ENCODE measurements at regions not wholly inside any gene's neighbourhood (a gene's known extent, or its start where the extent isn't known, plus 50 kb on each side); places are given as distances from the start of the nearest gene placed in this dataset.
"Not testable (repeated sequence)": the region's sequence is repeated elsewhere in the genome, so short reads cannot be mapped to it uniquely, and the experiment has no call there.

- FAIRE-seq (no peak), DNase-seq (ENCODE audit: insufficient read length, low spot score) (no peak)
- TF ChIP-seq POLR2A (IDR thresholded peaks at IDR 0.05; ENCODE audit: low read depth, low read length) = no peak
Observed at GRCh38 chr12:91732086-91732485, 413.6 kb downstream of the BTG1 start.

- DNase-seq (ENCODE audit: insufficient read length, low spot score) (no peak), FAIRE-seq (no peak)
- TF ChIP-seq POLR2A (IDR thresholded peaks at IDR 0.05; ENCODE audit: low read depth, low read length) = no peak
Observed at GRCh38 chr12:91729543-91729942, 416.1 kb downstream of the BTG1 start.

GRCh38 chr12:91723191-91723590 is 422.5 kb downstream of the BTG1 start:
- no peak for DNase-seq (ENCODE audit: insufficient read length, low spot score)
- TF ChIP-seq POLR2A (IDR thresholded peaks at IDR 0.05; ENCODE audit: low read depth, low read length) = no peak
- no peak for FAIRE-seq

GRCh38 chr12:91722072-91722471 is 423.6 kb downstream of the BTG1 start:
- FAIRE-seq (no peak), DNase-seq (ENCODE audit: insufficient read length, low spot score) (no peak)
- TF ChIP-seq POLR2A (IDR thresholded peaks at IDR 0.05; ENCODE audit: low read depth, low read length) = no peak

- DNase-seq (ENCODE audit: insufficient read length, low spot score) (no peak), FAIRE-seq (no peak)
- no peak for TF ChIP-seq POLR2A (IDR thresholded peaks at IDR 0.05; ENCODE audit: low read depth, low read length)
Observed at GRCh38 chr12:91721023-91721422, 424.6 kb downstream of the BTG1 start.

- TF ChIP-seq POLR2A (IDR thresholded peaks at IDR 0.05; ENCODE audit: low read depth, low read length) = no peak
- no peak for DNase-seq (ENCODE audit: insufficient read length, low spot score)
- no peak for FAIRE-seq
Observed at GRCh38 chr12:91718326-91718725, 427.3 kb downstream of the BTG1 start.

GRCh38 chr12:91717804-91718203 is 427.8 kb downstream of the BTG1 start:
- no peak for FAIRE-seq
- no peak for DNase-seq (ENCODE audit: insufficient read length, low spot score)
- no peak for TF ChIP-seq POLR2A (IDR thresholded peaks at IDR 0.05; ENCODE audit: low read depth, low read length)

GRCh38 chr12:91711925-91712324 is 433.7 kb downstream of the BTG1 start:
- FAIRE-seq; DNase-seq (ENCODE audit: insufficient read length, low spot score): not testable (repeated sequence)

- TF ChIP-seq POLR2A (IDR thresholded peaks at IDR 0.05; ENCODE audit: low read depth, low read length) = no peak
- FAIRE-seq = no peak
- no peak for DNase-seq (ENCODE audit: insufficient read length, low spot score)
Observed at GRCh38 chr12:91706466-91706865, 439.2 kb downstream of the BTG1 start.

GRCh38 chr12:91704446-91704845 is 441.2 kb downstream of the BTG1 start:
- TF ChIP-seq POLR2A (IDR thresholded peaks at IDR 0.05; ENCODE audit: low read depth, low read length) = no peak
- DNase-seq (ENCODE audit: insufficient read length, low spot score) (no peak), FAIRE-seq (no peak)

- FAIRE-seq = no peak
- TF ChIP-seq POLR2A (IDR thresholded peaks at IDR 0.05; ENCODE audit: low read depth, low read length) = no peak
Observed at GRCh38 chr12:91703491-91704283, 442.0 kb downstream of the BTG1 start.

GRCh38 chr12:91702843-91703425 is 442.7 kb downstream of the BTG1 start:
- no peak for TF ChIP-seq POLR2A (IDR thresholded peaks at IDR 0.05; ENCODE audit: low read depth, low read length)

More at GRCh38 chr12:91703491-91704283, 442.0 kb downstream of the BTG1 start:
- DNase-seq (ENCODE audit: insufficient read length, low spot score) = no peak

GRCh38 chr12:91695964-91696363 is 449.7 kb downstream of the BTG1 start:
- no peak for DNase-seq (ENCODE audit: insufficient read length, low spot score)
- TF ChIP-seq POLR2A (IDR thresholded peaks at IDR 0.05; ENCODE audit: low read depth, low read length) = no peak
- no peak for FAIRE-seq

More at GRCh38 chr12:91702843-91703425, 442.7 kb downstream of the BTG1 start:
- DNase-seq (ENCODE audit: insufficient read length, low spot score) (no peak), FAIRE-seq (no peak)

- FAIRE-seq; DNase-seq (ENCODE audit: insufficient read length, low spot score): not testable (repeated sequence)
Observed at GRCh38 chr12:91695406-91695805, 450.2 kb downstream of the BTG1 start.

- no peak for FAIRE-seq
- no peak for TF ChIP-seq POLR2A (IDR thresholded peaks at IDR 0.05; ENCODE audit: low read depth, low read length)
- DNase-seq (ENCODE audit: insufficient read length, low spot score) = no peak
Observed at GRCh38 chr12:91690531-91690930, 455.1 kb downstream of the BTG1 start.

Data from H54 (cell line).